H1 (cell line): ENCODE measurements at regions not wholly inside any gene's neighbourhood (a gene's known extent, or its start where the extent isn't known, plus 50 kb on each side); places are given as distances from the start of the nearest gene placed in this dataset.

Source experiments
- CTCF ChIP-seq, 3 experiments: IDR thresholded peaks; 1 replicate in 2 of 3; 2 replicates in 1 of 3; pipeline versions ENCODE4 v1.5.1 to v1.6.1; 2011; ENCODE audit warnings: low read length in 3 of 3, mild to moderate bottlenecking in 3 of 3, inconsistent platforms in 2 of 3, low read depth in 1 of 3, moderate library complexity in 1 of 3; ENCODE audit not compliant: insufficient read depth in 1 of 3; ENCODE audit errors: control extremely low read depth in 1 of 3
- EP300 ChIP-seq, 2 experiments: IDR thresholded peaks; 1 replicate in 1 of 2; 2 replicates in 1 of 2; pipeline ENCODE4 v1.6.1; 2011 to 2012; ENCODE audit warnings: low read depth in 2 of 2, low read length in 2 of 2, mild to moderate bottlenecking in 2 of 2, borderline replicate concordance in 1 of 2, inconsistent platforms in 1 of 2, moderate library complexity in 1 of 2

GRCh38 chr1:29550119-29550841 is 314.0 kb downstream of the PTPRU start:
- TF ChIP-seq EP300 (IDR thresholded peaks at IDR 0.05; ENCODE audit: borderline replicate concordance in 1 of 2, low read depth in 2 of 2, low read length in 2 of 2) (no peak), CTCF (IDR thresholded peaks at IDR 0.05; ENCODE audit: control extremely low read depth in 1 of 3, insufficient read depth in 1 of 3, low read depth in 1 of 3, low read length in 3 of 3) (no peak)
